Islet precursor cell (in vitro differentiated cells): ENCODE measurements at regions not wholly inside any gene's neighbourhood (a gene's known extent, or its start where the extent isn't known, plus 50 kb on each side); places are given as distances from the start of the nearest gene placed in this dataset.

Source experiments
- DNase-seq: peaks from one replicate; pipeline ENCODE4 v3.0.0-alpha.2; 2018

DNA sequence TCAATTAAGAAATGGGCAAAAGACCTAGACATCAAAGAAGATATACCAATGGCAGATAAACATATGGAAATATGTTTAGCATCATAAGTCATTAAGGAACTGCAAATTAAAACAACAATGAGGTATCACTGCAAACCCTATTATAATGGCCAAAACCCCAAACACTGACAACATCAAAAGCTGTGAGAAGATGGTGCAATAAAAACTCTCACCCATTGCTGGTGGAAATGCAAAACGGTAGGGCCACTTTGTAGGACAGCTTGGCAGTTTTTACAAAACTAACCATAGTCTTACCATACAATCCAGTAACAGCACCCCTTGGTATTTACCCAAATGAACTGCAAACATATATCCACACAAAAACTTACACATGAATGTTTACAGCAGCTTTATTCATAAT lies 213.1 kb downstream of the UBE2E3 start:
- DNase-seq, result no peak

DNA sequence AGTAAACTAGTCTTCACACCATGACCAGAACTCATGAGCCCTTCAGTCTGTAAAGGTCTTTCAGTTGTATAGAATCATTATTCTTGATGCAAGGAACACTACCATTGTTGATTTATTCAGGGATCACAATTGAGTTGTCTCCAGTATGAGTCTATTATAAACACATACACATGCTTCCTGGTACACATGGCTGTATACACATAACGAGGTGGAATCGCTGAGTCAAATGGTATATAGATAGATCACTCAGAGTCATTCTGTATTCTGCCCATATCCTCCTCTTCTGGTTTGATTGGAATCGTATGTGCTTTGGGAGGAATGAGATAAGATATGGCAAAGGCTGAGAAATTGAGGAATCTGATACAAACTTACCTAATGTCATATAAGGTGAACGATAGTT lies 216.0 kb downstream of the UBE2E3 start:
- DNase-seq, result no peak

DNA sequence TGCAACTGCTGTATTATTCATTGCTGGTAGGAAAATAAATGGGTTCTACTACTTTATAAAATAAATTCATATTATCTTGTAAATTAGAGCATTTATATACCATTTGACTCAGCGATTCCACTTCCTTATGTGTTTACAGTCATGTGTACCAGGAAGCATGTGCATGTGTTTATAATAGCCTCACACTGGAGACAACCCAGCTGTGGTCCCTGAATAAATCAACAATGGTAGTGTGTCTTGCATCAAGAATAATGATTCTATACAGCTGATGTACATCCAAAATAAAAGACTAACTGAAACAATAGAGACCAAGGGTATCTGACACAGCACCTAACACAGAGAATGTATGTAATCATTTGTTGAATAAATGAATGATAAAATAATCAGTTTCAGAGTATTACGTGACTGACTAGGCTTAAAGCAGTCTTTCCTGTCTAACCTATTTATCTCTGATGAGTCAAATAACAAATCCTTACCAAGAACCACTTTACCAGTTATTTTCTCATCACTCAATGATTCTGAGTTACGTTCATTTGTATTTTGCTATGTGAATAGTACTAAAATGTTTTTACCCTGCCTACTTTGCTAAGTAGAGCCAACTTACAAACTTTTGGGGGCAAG lies 216.8 kb downstream of the UBE2E3 start:
- DNase-seq, result no peak

DNA sequence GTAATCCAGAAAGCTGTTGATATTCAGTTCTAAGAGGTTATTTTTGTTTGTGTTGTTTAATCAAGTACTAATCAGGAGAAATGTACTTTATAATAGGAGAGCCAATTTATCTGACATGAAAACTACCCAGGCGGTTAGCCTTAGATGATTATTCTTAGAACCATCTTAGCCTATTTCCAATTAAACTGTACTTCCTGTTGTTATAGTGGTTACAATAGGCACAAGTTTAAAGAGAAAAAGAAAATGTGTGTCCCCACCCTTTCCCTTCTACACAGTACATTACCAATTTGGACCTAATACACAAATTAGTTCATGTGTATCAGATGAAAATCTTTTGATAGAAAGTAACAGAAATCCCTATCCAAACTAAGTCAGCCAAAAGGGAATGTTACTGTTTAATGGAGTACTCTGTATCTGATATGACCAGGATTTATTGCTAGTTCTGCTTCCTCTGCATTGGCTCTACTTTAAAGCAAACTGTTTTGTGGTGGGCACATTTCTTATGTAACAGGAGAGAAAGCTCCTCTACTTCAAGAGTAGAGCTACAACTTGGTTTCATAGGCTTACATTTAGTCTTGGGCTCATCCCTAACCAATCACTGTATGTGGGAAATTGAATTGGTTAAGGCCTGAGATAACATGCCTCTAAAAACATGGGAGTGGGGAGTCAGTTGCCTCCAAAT lies 217.9 kb downstream of the UBE2E3 start:
- no peak for DNase-seq

DNA sequence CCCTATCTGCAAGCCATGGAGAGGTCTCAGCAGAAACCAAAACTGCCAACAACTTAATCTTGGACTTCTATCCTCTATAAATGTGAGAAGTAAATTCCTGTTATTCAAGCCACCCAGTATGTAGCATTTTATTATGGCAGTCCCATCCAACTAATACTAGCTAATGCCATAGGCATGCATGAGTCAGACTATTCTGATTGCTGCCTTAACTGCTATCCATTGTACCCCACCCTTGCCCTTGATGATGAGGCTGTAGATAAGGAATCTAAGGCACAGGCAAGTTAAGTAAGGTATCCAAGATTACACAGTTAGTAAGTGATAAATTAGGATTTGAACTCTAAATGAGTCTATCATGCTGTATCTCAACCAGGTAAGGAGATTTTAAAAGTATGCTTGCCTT lies 223.0 kb downstream of the UBE2E3 start:
- peak; percentile 57 for DNase-seq

DNA sequence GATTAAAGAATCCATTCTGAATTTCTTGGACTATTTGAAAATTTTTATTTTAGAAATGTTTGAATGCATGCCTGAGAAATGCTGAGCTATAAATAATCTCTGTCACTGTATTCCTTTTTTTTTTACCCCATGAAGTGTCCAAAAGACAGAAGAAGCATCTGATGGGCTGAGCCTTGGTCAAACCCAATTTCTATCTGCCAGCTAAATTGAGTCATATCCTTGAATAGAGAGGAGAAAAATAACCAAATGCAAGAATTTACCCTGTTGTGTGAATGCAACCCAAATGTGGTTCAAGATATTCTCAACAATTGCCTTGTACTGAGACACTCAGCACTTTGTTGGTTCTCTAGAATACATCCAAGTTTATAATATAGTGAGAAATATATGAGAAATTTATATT lies 223.5 kb downstream of the UBE2E3 start:
- no peak for DNase-seq

DNA sequence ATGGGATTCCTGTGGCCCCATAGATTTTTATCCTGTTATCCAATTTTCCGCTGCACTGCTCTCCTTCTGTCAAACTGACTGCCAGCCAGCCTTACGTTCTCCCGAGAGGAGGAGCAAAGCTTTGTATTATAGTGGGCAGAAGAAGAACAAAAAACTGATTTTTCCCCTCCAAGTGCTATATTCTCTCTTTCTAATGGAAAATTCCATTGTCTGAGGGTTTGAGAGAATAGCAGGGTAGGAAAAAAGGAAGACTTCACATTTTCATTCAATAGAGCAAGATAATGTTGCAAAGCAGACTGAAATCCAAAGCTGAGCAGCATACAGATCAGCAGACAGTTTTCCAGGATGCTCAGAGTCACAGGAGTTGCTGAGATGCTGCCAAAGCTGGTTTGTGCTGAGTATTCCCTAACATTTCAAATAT lies 238.0 kb downstream of the UBE2E3 start:
- no peak for DNase-seq

DNA sequence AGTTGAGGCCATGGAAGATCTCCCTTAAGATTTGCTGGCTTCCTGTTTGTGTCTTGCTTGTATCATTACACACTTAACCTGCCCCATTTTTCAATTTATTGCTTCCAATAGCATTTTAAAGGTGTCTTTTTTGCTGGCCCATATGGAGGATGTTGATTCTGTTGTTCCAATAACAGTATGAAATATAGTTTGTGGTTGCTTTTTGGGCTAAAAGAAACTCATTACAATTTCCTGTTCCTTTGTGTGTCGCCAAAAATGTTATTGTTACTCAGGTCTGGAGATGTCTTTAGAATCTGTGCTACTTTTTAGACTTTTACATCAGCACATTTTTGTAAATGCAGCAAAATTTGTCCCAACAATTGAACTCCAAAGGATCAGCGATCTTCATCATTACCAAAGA lies 234.0 kb upstream of the ITGA4 start:
- no peak for DNase-seq

DNA sequence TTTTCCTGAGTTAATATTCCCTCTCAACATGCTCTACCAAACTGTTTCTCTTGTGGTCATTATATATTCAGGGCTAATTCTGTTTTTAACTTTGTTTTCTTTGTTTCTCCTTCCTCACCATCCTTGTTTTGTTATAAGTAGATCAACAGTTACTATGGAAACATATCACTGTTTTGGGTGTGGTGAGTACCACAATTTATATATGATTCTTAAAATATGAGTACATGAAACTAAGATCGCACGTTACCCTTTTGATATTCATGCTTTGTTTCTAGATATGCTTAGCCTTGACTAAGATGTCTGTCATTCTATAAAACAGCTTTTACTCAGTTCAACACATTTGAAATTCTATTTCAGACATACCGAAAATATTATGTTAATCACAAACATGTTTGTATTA lies 232.3 kb upstream of the ITGA4 start:
- no peak for DNase-seq

DNA sequence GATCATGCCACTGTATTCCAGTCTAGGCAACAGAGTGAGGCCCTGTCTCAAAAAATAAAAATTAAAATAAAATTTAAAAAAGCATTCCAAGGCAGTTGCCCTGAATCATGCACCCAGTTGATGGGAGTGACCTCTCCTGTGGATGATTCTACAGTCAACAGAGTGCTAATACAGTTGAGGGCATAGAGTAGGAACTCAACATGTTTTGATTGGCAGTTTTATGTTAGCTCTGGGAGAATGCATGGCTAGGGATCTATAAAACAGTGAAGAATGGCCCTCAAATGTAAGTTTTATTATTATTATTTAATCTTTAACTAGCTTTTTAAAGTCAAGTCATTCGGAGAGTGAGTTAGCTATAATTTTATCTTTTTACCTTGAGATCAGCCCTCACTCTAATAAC lies 228.5 kb upstream of the ITGA4 start:
- DNase-seq, result no peak

DNA sequence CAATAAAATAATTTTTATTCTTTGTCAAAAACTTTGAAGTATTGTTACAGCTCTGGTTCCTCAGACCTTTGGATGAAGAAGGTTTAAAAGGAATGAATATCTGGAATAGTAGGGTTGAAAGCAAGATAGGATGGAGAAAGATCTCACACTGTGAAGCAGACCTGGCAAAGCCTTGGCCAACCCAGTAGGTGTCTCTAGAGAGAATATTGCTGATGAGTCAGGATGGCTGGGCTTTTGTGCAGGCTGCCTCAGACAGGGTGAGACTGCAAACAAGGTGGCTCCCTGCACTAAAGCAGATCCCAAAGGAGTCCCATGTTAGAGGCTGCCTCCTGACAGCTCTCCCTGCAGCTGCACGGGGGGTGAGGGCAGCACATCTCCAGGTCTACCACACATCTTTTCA lies 226.0 kb upstream of the ITGA4 start:
- peak; percentile 55 for DNase-seq

DNA sequence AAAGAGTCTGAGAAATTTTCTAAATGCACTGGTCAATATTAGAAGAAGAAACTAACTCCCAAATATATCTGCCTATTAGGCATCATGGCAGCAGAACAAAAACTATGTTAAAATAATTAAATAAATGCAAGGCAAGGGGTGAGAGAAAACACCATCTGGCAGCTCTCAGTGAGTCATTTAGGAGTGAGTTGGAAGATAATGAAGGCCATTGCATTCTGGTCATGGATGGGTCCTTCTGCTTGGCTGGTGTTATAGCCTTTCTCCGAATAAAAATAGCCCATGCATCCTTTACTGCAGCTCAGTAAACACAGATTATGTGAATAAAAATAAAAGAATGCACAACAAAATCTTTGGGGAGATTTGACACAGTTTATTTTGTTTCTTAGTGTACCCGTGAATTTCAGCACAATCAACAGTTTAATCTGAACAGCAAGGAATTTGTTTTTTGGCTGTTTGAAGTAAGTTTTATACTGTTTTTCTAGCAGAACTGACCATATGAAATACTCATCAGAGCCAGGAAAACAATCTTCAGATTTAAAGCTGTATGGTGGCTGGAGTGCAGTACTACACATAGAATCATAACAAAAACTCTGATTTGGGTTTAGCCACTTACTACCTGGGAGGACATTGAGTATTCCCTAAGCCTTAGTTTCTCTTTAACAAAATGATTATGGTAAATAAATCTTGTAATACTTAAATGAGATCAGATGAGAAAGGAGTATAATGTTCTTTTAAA lies 225.1 kb upstream of the ITGA4 start:
- DNase-seq, result no peak

DNA sequence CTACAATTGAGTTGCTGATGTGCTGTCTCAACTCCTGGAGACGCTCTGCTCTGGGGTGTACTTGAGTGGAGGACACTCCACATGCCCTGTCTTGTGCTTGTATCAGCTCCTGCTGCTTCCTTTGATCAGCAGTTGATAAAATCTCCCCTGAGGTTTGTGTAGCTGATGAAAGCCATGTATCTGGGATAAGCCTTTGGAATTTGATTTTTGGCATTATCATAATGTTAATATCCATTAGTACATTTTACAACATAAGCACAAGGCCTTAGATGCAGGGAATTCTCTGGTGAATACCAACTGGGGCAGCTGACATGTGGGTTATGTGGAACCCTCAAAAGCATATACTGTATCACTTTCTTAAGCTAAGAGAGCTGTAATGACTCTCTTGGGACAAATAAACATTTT lies 222.7 kb upstream of the ITGA4 start:
- no peak for DNase-seq

DNA sequence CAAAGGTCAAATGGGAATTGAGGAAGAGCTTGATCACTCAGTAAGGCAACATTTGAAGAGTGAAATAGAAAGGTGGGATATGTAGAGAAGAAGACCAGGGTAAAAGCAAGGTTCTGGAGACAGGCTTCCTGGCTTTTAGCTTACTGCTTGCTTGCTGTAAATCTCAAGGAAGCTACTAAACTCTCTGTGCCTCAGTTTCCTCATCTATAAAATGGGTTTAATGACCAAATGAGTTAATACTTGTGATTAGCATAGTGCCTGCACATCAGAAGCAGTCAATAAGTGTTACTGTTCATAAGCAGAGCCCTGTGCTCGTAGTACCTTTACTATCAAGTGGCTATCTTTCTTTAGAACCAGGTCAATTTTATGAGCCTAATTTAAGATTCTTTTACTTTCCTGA lies 222.2 kb upstream of the ITGA4 start:
- no peak for DNase-seq

DNA sequence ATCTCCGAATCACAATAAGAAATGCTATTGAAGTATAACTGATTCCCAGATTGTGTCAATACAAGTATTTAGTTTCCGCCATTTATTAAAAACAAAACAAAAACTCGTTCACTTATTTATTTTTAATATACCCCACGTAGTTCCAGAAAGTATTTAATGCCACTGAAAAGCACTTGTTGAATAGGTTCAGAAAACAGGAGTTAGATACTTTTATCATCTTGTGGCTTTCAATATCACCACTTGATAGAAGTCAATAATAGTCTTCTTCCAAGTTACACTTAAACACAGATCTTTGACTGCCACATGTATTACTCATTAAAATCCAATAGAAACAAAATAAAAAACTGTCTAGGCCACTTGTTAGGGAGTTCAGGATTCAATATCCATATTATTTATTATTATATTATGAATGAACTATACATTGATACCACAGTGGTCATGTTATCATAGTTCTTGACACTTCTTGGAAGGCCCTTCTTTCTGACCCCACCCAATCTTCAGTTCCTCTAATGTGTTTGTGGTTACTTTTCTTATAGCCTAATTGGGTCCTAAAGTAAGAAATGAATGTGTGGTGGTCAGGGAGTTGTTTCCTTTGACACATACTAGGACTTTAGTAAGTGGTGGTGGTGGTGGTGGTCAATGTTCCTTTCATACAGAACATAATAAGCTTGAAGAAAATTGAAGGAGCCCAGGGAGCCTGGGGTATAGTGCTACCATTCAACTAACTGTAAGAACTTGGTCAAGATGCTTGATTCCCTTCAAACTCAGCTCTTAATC lies 221.3 kb upstream of the ITGA4 start:
- DNase-seq, result no peak

DNA sequence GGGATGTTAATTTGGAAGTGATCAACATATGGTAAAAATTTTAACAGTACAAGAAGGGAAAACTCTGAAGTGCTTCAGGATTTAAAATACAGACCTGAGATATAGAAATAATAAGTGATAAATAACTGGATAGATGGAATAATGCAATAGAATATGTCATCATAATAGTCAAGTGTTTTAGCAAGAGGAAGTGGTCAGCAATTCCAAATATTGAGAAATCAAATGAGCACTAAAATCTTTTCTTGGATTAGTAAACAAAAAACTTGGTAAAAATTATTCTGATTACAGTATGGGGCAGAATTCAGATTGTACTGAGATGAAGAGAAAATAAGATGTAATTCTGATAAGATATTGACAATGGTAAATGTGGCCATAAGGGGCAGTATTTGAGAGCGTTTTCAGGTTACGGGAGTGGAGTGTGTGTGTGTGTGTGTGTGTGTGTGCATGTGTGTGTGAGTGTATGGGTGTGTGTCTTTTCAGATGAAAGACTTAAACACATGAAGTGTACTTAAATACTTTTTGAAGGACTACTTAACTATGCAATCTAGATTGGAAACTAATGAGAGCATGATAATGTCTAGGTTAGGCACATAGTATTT lies 217.9 kb upstream of the ITGA4 start:
- DNase-seq, result no peak

DNA sequence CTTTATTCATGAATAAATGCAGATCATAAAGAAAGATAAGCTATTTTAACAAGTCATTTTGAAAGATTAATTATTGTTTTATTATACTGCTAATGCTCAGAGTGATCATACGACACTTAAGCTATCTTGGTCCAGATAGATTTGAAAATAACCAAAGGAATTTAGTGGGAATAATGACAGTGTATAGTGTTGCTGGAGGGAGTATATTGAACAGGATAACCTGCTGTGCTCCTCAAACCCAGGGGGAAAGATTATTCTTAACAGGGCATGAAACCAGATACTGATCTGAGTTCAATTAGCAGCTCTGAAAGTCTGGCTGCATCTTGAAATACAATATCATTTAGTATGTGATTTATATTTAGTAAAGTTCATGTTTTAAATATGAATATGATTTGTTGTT lies 216.3 kb upstream of the ITGA4 start:
- DNase-seq, result no peak

DNA sequence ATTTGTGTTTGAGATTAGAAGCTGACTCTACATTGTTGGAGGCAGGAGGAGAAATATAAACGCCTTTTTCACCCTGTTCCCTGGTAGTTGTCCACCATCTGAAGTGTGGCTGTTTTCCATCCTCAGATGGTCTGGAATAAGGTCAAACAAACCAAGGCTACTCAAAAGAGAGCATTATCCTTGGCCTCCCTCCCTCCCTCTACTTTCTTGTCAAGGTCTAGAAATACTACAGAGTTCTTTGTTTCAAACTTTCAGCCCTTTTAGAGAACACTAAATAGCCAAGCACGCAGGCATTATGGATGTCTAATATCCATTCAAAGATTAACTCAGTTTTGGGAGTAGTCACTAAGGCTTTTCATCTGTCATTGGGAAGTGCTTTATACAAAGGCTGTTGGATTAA lies 215.8 kb upstream of the ITGA4 start:
- DNase-seq, result no peak

DNA sequence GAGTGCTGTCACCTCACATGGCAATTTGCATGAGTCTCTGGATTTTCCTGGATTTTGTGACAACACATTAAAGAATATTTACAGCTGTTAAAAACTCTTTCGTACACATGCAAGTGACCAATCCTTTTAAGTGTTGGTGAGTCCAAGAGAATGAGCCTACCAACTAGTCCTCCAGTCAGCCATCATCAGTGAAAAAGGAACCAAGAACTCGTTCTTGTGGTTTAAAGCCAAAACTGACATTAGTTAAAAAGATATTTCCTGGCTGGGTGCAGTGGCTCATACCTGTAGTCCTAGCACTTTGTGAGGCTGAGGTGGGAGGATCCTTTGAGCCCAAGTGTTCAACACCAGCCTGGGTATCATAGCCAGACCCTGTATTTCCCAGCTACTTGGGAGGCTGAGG lies 215.4 kb upstream of the ITGA4 start:
- DNase-seq, result no peak

DNA sequence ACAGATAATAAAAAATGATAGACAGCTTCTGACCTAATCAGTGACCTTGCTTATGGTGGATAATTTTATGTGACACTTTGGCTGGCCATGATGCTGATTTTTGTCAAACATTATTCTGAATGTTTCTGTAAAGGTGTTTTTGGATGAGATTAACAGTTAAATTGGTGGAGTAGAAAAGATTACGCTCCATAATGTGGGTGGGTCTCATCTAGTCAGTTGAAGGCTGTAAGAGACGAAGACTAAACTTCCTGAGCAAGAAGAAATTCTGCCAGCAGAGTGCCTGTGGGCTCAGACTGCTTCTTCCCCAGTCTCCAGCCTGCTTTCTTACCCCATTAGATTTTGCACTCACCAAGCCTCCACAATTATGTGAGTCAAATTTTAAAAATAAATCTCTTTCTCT lies 214.9 kb upstream of the ITGA4 start:
- no peak for DNase-seq

DNA sequence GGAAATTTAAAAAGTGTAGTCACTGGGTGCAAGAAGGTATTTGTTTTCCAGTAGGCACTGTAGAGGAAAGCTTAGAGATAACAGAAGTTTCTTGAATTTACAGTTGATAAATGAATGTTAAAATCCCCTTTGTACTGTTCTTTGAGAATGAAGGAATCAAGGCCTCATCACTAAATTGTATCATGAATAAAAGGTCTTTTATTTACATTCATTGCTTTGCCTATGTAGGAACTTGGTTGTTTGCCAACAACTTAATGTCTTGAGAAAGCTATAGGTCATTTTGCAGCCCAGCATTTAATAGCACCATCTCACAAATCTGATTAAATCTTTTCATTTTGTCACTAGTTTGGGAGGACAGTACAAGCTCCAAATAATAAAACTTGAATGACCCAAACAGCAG lies 213.9 kb upstream of the ITGA4 start:
- no peak for DNase-seq

DNA sequence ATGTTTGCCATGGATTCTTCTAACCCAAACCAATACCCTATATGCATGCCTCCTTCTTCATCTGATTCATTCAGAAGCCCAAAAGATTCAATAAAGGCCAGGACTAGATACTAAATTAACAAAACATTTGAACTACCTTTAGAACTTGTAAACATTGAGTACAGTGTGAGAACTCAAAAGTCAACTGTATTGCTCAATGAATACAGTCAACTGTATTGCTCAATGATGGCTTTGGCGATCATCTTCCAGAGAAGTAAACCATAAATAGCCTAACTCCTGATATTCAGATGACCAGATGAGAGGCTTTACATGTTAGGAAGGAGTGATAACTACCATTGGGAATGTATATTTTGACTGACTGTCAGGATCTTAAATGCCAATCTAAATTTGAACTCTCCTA lies 206.5 kb upstream of the ITGA4 start:
- no peak for DNase-seq
